ENCODE measurements at regions not wholly inside any gene's neighbourhood (a gene's known extent, or its start where the extent isn't known, plus 50 kb on each side); places are given as distances from the start of the nearest gene placed in this dataset.

- H3K36me3 ChIP-seq (ENCODE audit: low read depth), result no peaks in the 10 kb centered on the region
- TF ChIP-seq CTCF (IDR thresholded peaks at IDR 0.05), result no peak
- peak; percentile 83 for ATAC-seq
- intact Hi-C loops (cut with DNase I, micrococcal nuclease), result no loop called here
- peak in 1 of 3 donors; percentile 30 for DNase-seq
- peaks cover 11% of the 10 kb centered on the region for H3K4me1 ChIP-seq (ENCODE audit: low read depth)
- H3K4me3 ChIP-seq, result no peak overlapping the region
- H3K9me3 ChIP-seq, result no peaks in the 10 kb centered on the region
Observed at GRCh38 chr14:26841920-26842741, 244.3 kb upstream of the NOVA1 start.

GRCh38 chr14:26845151-26845818, 247.5 kb upstream of the NOVA1 start:
- TF ChIP-seq CTCF (IDR thresholded peaks at IDR 0.05), result no peak
- intact Hi-C loops (cut with DNase I, micrococcal nuclease), result no loop called here
- Histone ChIP-seq H3K36me3 (ENCODE audit: low read depth) (no peaks in the 10 kb centered on the region), H3K4me1 (ENCODE audit: low read depth) (peaks cover 11% of the 10 kb centered on the region), H3K4me3 (no peak overlapping the region), H3K9me3 (no peaks in the 10 kb centered on the region)
- no peak for DNase-seq
- peak; percentile 58 for ATAC-seq

GRCh38 chr14:26846388-26846787, 248.6 kb upstream of the NOVA1 start:
- Histone ChIP-seq H3K36me3 (ENCODE audit: low read depth) (no peaks in the 10 kb centered on the region), H3K4me3 (no peak overlapping the region), H3K4me1 (ENCODE audit: low read depth) (peaks cover 6% of the 10 kb centered on the region), H3K9me3 (no peaks in the 10 kb centered on the region)
- ATAC-seq (no peak), DNase-seq (no peak)
- no peak for TF ChIP-seq CTCF (IDR thresholded peaks at IDR 0.05)
- intact Hi-C loops (cut with DNase I, micrococcal nuclease), result no loop called here

- intact Hi-C loops (cut with DNase I, micrococcal nuclease), result no loop called here
- Histone ChIP-seq H3K36me3 (ENCODE audit: low read depth) (no peaks in the 10 kb centered on the region), H3K4me3 (no peak overlapping the region), H3K4me1 (ENCODE audit: low read depth) (no peaks in the 10 kb centered on the region), H3K9me3 (no peaks in the 10 kb centered on the region)
- TF ChIP-seq CTCF (IDR thresholded peaks at IDR 0.05), result no peak
- ATAC-seq (no peak), DNase-seq (no peak)
Observed at GRCh38 chr14:26849514-26849913, 251.7 kb upstream of the NOVA1 start.

GRCh38 chr14:26851793-26852192, 254.0 kb upstream of the NOVA1 start:
- Histone ChIP-seq H3K4me3 (no peak overlapping the region), H3K36me3 (ENCODE audit: low read depth) (no peaks in the 10 kb centered on the region), H3K9me3 (no peaks in the 10 kb centered on the region), H3K4me1 (ENCODE audit: low read depth) (no peaks in the 10 kb centered on the region)
- no peak for TF ChIP-seq CTCF (IDR thresholded peaks at IDR 0.05)
- intact Hi-C loops (cut with DNase I, micrococcal nuclease), result no loop called here
- DNase-seq, result no peak
- ATAC-seq, result no peak
